ENCODE measurements at regions not wholly inside any gene's neighbourhood (a gene's known extent, or its start where the extent isn't known, plus 50 kb on each side); places are given as distances from the start of the nearest gene placed in this dataset.

DNA sequence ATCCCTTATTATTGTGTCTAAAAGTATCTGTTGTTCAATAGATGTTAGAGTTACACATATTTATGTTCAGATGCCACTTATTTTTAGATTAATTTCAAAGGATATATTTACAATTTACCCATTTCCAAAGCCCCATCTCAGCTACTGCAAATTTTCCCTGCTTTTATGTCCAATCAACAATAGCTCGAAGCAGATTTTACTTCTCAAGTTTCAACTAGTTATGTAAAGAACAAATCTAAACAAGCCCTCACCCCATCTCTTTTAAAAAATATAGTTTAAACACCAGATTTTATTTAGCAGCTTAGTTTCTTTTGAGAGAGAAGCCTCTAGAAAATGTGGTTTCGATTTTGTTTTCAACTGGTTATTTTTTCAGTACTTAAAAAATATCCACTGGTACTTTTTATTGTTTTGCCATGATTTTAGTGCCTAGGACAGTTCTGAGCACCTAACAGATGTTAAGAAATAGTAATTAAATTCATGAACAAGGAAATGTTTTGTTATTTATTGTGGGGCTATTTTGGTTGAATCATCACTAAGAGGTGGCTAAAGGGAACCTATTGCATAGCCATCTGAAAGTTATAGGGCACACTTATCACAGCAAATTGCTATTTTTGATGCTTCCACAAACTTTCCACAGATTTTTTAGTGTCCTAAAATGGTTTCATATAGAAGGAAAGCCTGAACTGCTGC is 96.2 kb upstream of the BMP4 start:
- intact Hi-C loops (cut with micrococcal nuclease) (no loop called here), dilution Hi-C loops (cut with HindIII; ENCODE audit: low sequenced_read_pairs, unreplicated experiment) (no loop called here), in situ Hi-C loops (cut with MboI; ENCODE audit: low sequenced_read_pairs) (no loop called here)
- no peaks in the 10 kb centered on the region for H3K79me1 ChIP-seq (ENCODE audit: low read depth in 1 of 2, low read length in 2 of 2)
- H4K8ac ChIP-seq (ENCODE audit: low read depth in 2 of 2, low read length in 2 of 2), result no peak overlapping the region
- H2AK9ac ChIP-seq (replicated peaks; ENCODE audit: low read depth, low read length, poor library complexity), result no peak overlapping the region
- ChIA-PET POLR2A (ENCODE audit: unreplicated experiment) (no interaction called here), CTCF (no interaction called here)
- DNase-seq (no peak), ATAC-seq (ENCODE audit: low read depth) (no peak)
- no peaks in the 10 kb centered on the region for H3K9me1 ChIP-seq (ENCODE audit: insufficient read depth, low read length)
- H2BK5ac ChIP-seq (ENCODE audit: low read depth, low read length, poor library complexity, severe bottlenecking), result no peak overlapping the region
- no peaks in the 10 kb centered on the region for H3K4me1 ChIP-seq (ENCODE audit: control insufficient read depth, insufficient read depth, low read length)
- no peak overlapping the region for H3K23ac ChIP-seq (ENCODE audit: low read depth, low read length)
- H3K36me3 ChIP-seq (ENCODE audit: control insufficient read depth, insufficient read depth, low read length), result no peaks in the 10 kb centered on the region
- no peak overlapping the region for H3K4me3 ChIP-seq (ENCODE audit: insufficient read depth, low read depth, low read length)
- no peak overlapping the region for H3K56ac ChIP-seq (ENCODE audit: extremely low read depth, insufficient read depth, low read length)
- no peak overlapping the region for H2BK15ac ChIP-seq (ENCODE audit: low read depth, low read length)
- no peak overlapping the region for H3K14ac ChIP-seq (replicated peaks; ENCODE audit: low read depth, low read length)
- H4K20me1 ChIP-seq (ENCODE audit: insufficient read depth, low read length), result no peaks in the 10 kb centered on the region
- no peak overlapping the region for H3K4ac ChIP-seq (ENCODE audit: low read depth, low read length)
- no peak overlapping the region for H2AK5ac ChIP-seq (ENCODE audit: low read depth, low read length)
- no peak overlapping the region; the same call in 1 of the 2 replicates for H3K27ac ChIP-seq (ENCODE audit: insufficient read depth, low read length)
- whole genome bisulfite sequencing, 2 experiments (ENCODE audit: extremely low coverage in 2 of 2, insufficient read length in 1 of 2), result 17% methylated on average over 1 of the region's 2 CpGs; no CpG with 5 or more reads in 1 of the 2 experiments
- no peak overlapping the region for H2AFZ ChIP-seq (replicated peaks; ENCODE audit: low read length, poor library complexity)
- TF ChIP-seq MAZ (IDR thresholded peaks at IDR 0.05; ENCODE audit: borderline replicate concordance, low read depth, low read length) (no peak), RFX5 (IDR thresholded peaks at IDR 0.05; ENCODE audit: low read depth, low read length) (no peak), CEBPB (IDR thresholded peaks at IDR 0.05; ENCODE audit: low read depth, low read length) (no peak), MAFK (IDR thresholded peaks at IDR 0.05; ENCODE audit: low read depth, low read length) (no peak), MXI1 (IDR thresholded peaks at IDR 0.05; ENCODE audit: borderline replicate concordance, low read depth, low read length) (no peak), CHD1 (IDR thresholded peaks at IDR 0.05; ENCODE audit: low read depth, low read length) (no peak), NFE2L2 (IDR thresholded peaks at IDR 0.05; ENCODE audit: low read depth, low read length) (no peak), BHLHE40 (IDR thresholded peaks at IDR 0.05; ENCODE audit: low read depth, low read length) (no peak), RCOR1 (IDR thresholded peaks at IDR 0.05; ENCODE audit: insufficient replicate concordance, low read length) (no peak), POLR2A (IDR thresholded peaks at IDR 0.05; ENCODE audit: low read depth, low read length) (no peak), SMC3 (IDR thresholded peaks at IDR 0.05; ENCODE audit: low read depth, low read length) (no peak), RAD21 (IDR thresholded peaks at IDR 0.05; ENCODE audit: low read length) (no peak), FOS (IDR thresholded peaks at IDR 0.05; ENCODE audit: low read depth, low read length) (no peak)
- TF ChIP-seq, protein P1, sequence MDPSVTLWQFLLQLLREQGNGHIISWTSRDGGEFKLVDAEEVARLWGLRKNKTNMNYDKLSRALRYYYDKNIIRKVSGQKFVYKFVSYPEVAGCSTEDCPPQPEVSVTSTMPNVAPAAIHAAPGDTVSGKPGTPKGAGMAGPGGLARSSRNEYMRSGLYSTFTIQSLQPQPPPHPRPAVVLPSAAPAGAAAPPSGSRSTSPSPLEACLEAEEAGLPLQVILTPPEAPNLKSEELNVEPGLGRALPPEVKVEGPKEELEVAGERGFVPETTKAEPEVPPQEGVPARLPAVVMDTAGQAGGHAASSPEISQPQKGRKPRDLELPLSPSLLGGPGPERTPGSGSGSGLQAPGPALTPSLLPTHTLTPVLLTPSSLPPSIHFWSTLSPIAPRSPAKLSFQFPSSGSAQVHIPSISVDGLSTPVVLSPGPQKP (IDR thresholded peaks at IDR 0.05; ENCODE audit: borderline replicate concordance, low read depth, low read length), result no peak
- TF ChIP-seq, protein P2, sequence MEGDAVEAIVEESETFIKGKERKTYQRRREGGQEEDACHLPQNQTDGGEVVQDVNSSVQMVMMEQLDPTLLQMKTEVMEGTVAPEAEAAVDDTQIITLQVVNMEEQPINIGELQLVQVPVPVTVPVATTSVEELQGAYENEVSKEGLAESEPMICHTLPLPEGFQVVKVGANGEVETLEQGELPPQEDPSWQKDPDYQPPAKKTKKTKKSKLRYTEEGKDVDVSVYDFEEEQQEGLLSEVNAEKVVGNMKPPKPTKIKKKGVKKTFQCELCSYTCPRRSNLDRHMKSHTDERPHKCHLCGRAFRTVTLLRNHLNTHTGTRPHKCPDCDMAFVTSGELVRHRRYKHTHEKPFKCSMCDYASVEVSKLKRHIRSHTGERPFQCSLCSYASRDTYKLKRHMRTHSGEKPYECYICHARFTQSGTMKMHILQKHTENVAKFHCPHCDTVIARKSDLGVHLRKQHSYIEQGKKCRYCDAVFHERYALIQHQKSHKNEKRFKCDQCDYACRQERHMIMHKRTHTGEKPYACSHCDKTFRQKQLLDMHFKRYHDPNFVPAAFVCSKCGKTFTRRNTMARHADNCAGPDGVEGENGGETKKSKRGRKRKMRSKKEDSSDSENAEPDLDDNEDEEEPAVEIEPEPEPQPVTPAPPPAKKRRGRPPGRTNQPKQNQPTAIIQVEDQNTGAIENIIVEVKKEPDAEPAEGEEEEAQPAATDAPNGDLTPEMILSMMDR (conservative IDR thresholded peaks at IDR 0.05; ENCODE audit: low read depth, low read length), result no peak
- TF ChIP-seq, protein P3, sequence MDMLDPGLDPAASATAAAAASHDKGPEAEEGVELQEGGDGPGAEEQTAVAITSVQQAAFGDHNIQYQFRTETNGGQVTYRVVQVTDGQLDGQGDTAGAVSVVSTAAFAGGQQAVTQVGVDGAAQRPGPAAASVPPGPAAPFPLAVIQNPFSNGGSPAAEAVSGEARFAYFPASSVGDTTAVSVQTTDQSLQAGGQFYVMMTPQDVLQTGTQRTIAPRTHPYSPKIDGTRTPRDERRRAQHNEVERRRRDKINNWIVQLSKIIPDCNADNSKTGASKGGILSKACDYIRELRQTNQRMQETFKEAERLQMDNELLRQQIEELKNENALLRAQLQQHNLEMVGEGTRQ (IDR thresholded peaks at IDR 0.05; ENCODE audit: low read depth, low read length), result no peak
- no peak overlapping the region for H2BK120ac ChIP-seq (ENCODE audit: low read depth, low read length)
- H3K18ac ChIP-seq (ENCODE audit: low read depth, low read length), result no peak overlapping the region
- no peak overlapping the region for H4K91ac ChIP-seq (ENCODE audit: insufficient read depth, low read depth, low read length)
- H3K4me2 ChIP-seq (ENCODE audit: low read depth, low read length), result peak overlapping the region; percentile 57
- H2BK20ac ChIP-seq (ENCODE audit: low read depth, low read length), result no peak overlapping the region
- no peaks in the 10 kb centered on the region for H3K9me3 ChIP-seq (ENCODE audit: control insufficient read depth, insufficient read depth, low read length)
- H3K9ac ChIP-seq (ENCODE audit: low read depth, low read length), result no peak overlapping the region
- BruUV-seq (replicated peaks), result no TSS peak
- no peak overlapping the region for H4K5ac ChIP-seq (ENCODE audit: low read depth, low read length)
- peaks cover 2% of the 10 kb centered on the region; the same call in 1 of the 2 replicates for H3K27me3 ChIP-seq (ENCODE audit: control insufficient read depth, insufficient read depth, low read length)
